Nephron (organoid): ENCODE measurements at regions not wholly inside any gene's neighbourhood (a gene's known extent, or its start where the extent isn't known, plus 50 kb on each side); places are given as distances from the start of the nearest gene placed in this dataset.
"Not testable (repeated sequence)": the region's sequence is repeated elsewhere in the genome, so short reads cannot be mapped to it uniquely, and the experiment has no call there.

Experiments
- H3K27ac Mint-ChIP-seq, 3 experiments: 2 replicates each; pipeline ENCODE4 v1.8.0; 2020; ENCODE audit warnings: mixed read lengths in 3 of 3, mild to moderate bottlenecking in 2 of 3, moderate library complexity in 1 of 3
- H3K27me3 Mint-ChIP-seq: 2 replicates; pipeline ENCODE4 v1.8.0; 2021; ENCODE audit warnings: low read depth, mild to moderate bottlenecking, moderate library complexity, mixed read lengths
- H3K36me3 Mint-ChIP-seq: 2 replicates; pipeline ENCODE4 v1.8.0; 2020; ENCODE audit warnings: low read depth, mixed read lengths
- H3K4me1 Mint-ChIP-seq: 2 replicates; pipeline ENCODE4 v1.8.0; 2020; ENCODE audit warnings: mixed read lengths
- H3K4me3 Mint-ChIP-seq, 3 experiments: 2 replicates each; pipeline ENCODE4 v1.8.0; 2020; ENCODE audit warnings: mild to moderate bottlenecking in 3 of 3, mixed read lengths in 3 of 3, moderate library complexity in 2 of 3
- H3K9me3 Mint-ChIP-seq: 2 replicates; pipeline ENCODE4 v1.8.0; 2020; ENCODE audit warnings: mixed read lengths
- TF ChIP-seq, protein P1 (sequence below), 3 experiments: fragments of 200-600 bp; sonication (generic); IDR thresholded peaks; one replicate each; pipeline ENCODE4 v1.5.0; 2021; ENCODE audit warnings: antibody characterized with exemption in 3 of 3; ENCODE audit not compliant: unreplicated experiment in 3 of 3

DNA sequence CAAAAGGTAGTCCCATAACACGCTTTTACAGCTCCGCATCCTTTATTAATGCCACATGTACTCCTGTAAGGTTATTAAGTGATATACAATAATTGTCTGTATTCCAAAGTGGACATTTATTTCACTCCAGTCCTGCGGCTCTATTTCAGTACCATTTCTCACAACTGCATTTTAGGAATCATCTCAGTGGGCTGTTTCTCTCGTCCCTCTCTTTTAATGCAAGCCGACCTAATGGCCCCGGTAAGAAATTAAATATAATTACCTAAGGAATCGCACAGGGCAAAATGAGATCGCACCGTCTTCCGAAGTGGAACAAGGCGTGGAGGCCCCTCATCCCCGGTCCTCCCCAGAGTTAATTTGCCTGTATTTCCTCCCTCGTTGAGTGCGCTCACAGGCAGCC is 216.5 kb downstream of the RAB11FIP2 start:
- TF ChIP-seq, protein P1, sequence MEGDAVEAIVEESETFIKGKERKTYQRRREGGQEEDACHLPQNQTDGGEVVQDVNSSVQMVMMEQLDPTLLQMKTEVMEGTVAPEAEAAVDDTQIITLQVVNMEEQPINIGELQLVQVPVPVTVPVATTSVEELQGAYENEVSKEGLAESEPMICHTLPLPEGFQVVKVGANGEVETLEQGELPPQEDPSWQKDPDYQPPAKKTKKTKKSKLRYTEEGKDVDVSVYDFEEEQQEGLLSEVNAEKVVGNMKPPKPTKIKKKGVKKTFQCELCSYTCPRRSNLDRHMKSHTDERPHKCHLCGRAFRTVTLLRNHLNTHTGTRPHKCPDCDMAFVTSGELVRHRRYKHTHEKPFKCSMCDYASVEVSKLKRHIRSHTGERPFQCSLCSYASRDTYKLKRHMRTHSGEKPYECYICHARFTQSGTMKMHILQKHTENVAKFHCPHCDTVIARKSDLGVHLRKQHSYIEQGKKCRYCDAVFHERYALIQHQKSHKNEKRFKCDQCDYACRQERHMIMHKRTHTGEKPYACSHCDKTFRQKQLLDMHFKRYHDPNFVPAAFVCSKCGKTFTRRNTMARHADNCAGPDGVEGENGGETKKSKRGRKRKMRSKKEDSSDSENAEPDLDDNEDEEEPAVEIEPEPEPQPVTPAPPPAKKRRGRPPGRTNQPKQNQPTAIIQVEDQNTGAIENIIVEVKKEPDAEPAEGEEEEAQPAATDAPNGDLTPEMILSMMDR (IDR thresholded peaks at IDR 0.05; ENCODE audit: unreplicated experiment in 3 of 3) = no peak
- peaks cover 3% of the 10 kb centered on the region for H3K27me3 Mint-ChIP-seq
- peaks cover 10% of the 10 kb centered on the region for H3K9me3 Mint-ChIP-seq
- no peaks in the 10 kb centered on the region for H3K36me3 Mint-ChIP-seq
- H3K27ac Mint-ChIP-seq = no peak overlapping the region
- peaks cover 4% of the 10 kb centered on the region for H3K4me1 Mint-ChIP-seq
- no peak overlapping the region for H3K4me3 Mint-ChIP-seq

DNA sequence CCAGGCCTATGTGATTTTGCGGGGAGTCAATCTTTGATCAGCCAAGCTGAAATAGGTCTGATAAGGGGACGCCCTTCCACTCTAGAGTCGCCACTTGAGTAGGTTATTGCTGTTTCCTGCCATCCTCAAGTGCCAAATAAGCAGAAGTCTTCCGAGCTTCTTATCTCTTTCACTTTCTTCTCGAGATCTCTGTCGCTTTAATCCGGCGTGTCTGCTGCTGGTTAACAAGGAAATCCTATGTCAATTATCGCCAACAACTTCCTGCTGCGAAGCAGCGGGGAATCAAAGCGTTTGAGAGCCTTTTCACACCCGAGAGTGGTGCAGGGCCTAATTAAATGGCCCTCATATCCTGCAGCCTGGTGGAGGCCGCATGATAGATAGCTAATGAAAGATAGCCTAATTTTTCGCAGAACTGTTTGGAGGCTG is 215.9 kb downstream of the RAB11FIP2 start:
- Mint-ChIP-seq H3K27ac (peak overlapping the region in 1 of 3 experiments; percentile 12), H3K27me3 (peaks cover 3% of the 10 kb centered on the region), H3K4me1 (peaks cover 4% of the 10 kb centered on the region), H3K9me3 (peaks cover 10% of the 10 kb centered on the region), H3K36me3 (no peaks in the 10 kb centered on the region), H3K4me3 (peak overlapping the region in 1 of 3 experiments; percentile 1)
- TF ChIP-seq, protein P1 (IDR thresholded peaks at IDR 0.05; ENCODE audit: unreplicated experiment in 3 of 3) = no peak

DNA sequence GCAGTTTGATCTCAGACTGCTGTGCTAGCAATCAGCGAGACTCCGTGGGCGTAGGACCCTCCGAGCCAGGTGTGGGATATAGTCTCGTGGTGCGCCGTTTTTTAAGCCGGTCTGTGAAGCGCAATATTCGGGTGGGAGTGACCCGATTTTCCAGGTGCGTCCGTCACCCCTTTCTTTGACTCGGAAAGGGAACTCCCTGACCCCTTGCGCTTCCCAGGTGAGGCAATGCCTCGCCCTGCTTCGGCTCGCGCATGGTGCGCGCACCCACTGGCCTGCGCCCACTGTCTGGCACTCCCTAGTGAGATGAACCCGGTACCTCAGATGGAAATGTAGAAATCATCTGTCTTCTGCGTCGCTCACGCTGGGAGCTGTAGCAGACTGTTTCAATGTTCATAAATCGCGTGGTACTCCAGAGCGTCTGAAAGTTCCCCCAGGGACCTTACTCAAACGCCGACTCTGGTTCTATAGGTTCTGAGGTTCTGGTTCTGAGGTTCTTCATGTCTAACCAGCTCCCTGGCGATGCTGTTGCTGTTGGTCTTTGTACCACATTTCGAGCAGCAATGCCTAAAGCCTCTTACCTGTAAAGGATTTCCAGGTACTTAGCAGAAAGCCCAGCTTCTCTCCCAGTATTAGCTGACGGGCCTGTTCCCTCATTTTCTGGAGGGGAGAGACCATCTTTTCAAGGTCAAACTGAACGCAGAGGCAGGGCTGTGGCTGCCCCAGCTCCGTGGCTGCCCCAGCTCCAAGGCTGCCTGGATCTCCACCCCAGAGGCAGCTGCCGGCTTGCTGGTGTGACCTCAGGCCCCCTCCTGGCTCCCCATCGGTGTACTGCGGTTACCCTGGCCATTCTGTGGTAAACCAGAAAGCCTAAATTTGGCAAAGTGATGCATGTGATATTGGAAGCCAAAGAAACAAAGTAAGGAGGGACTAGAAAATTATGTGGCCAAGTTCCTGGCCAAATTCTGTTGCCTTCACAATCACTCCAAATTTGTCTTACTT is 207.9 kb downstream of the RAB11FIP2 start:
- not testable (repeated sequence) for H3K9me3 Mint-ChIP-seq, H3K36me3 Mint-ChIP-seq, H3K4me1 Mint-ChIP-seq, H3K27me3 Mint-ChIP-seq
- Mint-ChIP-seq H3K27ac (peak overlapping the region in 2 of 3 experiments; percentile 41 to 51), H3K4me3 (peak overlapping the region; percentile 77 to 81 (median 78))

DNA sequence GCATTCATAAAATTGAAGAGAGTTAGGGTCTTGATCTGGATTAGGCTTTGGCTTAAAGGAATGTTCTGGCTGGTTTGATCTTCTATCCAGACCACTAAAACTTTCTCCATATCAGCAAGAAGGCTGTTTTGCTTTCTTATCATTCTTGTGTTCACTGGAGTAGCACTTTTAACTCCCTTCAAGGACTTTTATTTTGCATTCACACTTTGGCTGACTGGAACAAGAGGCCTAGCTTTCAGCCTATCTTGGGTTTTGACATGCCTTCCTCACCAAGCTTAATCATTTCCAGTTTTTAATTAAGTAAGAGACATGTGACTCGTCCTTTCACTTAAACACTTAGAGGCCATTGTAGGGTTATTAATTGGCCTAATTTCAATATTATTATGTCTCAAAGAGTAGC is 190.3 kb downstream of the RAB11FIP2 start:
- not testable (repeated sequence) for H3K4me1 Mint-ChIP-seq, H3K4me3 Mint-ChIP-seq, H3K27ac Mint-ChIP-seq, H3K9me3 Mint-ChIP-seq, H3K36me3 Mint-ChIP-seq, H3K27me3 Mint-ChIP-seq

DNA sequence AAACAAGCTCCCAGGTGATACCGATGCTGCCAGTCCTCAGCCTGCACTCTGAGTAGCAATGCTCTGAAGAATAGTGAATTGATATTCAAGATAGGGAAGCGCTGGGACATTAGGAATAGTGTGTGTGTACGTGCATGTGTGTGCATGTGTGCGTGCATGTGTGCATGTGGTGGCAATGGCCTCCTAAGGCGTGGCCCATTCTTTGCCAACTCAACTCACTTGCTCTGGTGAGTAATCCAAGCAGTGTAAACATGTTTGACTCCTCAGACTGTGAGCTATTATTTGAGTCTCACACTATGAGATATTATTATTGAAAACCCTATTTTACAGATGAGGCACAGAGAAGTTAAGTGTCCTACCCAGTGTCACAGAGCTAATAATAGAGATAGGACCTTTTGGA is 186.6 kb downstream of the RAB11FIP2 start:
- TF ChIP-seq, protein P1 (IDR thresholded peaks at IDR 0.05; ENCODE audit: unreplicated experiment in 3 of 3) = no peak
- Mint-ChIP-seq H3K36me3 (no peaks in the 10 kb centered on the region), H3K27ac (no peak overlapping the region), H3K4me1 (no peaks in the 10 kb centered on the region), H3K9me3 (peaks cover 8% of the 10 kb centered on the region), H3K4me3 (no peak overlapping the region), H3K27me3 (peaks cover 4% of the 10 kb centered on the region)

DNA sequence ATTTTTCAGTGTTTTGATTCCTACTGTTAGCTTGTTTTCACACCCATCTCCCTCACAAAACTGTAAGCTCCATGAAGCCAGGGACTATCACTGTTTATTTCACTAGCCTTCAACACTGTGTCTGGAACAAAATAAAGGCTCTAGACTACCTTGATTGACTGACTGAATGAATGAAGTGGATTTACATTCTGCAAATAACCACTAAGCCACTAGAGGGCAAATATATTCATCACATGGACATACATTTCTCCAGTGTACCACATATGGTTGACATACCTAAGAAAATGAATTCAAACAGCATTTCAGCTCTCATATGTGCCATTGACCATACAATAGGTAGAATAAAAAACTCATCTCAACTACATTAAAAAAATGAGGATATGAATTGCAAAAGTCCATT is 185.9 kb downstream of the RAB11FIP2 start:
- H3K4me3 Mint-ChIP-seq = no peak overlapping the region
- TF ChIP-seq, protein P1 (IDR thresholded peaks at IDR 0.05; ENCODE audit: unreplicated experiment in 3 of 3) = peak; percentile 15 to 36 (median 22)
- H3K9me3 Mint-ChIP-seq = peaks cover 2% of the 10 kb centered on the region
- H3K27me3 Mint-ChIP-seq = peaks cover 4% of the 10 kb centered on the region
- H3K4me1 Mint-ChIP-seq = no peaks in the 10 kb centered on the region
- H3K27ac Mint-ChIP-seq = no peak overlapping the region
- H3K36me3 Mint-ChIP-seq = no peaks in the 10 kb centered on the region

DNA sequence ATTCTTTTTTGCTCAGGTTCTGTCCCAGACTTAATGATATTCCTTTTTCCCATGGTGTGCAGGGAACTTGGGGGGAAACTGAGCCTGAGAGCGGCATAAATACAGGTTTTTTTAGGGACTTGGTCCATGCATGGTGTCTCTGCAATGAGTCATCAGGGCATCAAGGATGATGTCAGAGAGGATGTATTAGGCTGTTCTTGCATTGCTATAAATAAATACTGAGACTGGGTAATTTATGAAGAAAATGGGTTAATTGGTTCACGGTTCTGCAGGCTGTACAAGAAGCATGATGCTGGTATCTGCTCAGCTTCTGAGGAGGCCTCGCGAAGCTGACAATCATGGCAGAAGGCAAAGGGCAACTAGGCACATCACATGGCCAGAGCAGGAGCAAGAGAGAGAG is 185.4 kb downstream of the RAB11FIP2 start:
- no peaks in the 10 kb centered on the region for H3K36me3 Mint-ChIP-seq

More for the DNA sequence above, 185.4 kb downstream of the RAB11FIP2 start:
- Mint-ChIP-seq H3K4me1 (no peaks in the 10 kb centered on the region), H3K4me3 (no peak overlapping the region), H3K27me3 (peaks cover 4% of the 10 kb centered on the region), H3K9me3 (no peaks in the 10 kb centered on the region), H3K27ac (no peak overlapping the region)
- TF ChIP-seq, protein P1 (IDR thresholded peaks at IDR 0.05; ENCODE audit: unreplicated experiment in 3 of 3) = no peak
